Activated CD4-positive, alpha-beta T cell treated with anti-CD3 and anti-CD28 coated beads, Interleukin-2, amount 50 U/mL, for 4 hours (primary cell): ENCODE measurements at regions not wholly inside any gene's neighbourhood (a gene's known extent, or its start where the extent isn't known, plus 50 kb on each side); places are given as distances from the start of the nearest gene placed in this dataset.

Experiments used
- DNase-seq, 2 experiments: peaks; one replicate each; pipeline ENCODE4 v3.0.0-alpha.2; 2020

DNA sequence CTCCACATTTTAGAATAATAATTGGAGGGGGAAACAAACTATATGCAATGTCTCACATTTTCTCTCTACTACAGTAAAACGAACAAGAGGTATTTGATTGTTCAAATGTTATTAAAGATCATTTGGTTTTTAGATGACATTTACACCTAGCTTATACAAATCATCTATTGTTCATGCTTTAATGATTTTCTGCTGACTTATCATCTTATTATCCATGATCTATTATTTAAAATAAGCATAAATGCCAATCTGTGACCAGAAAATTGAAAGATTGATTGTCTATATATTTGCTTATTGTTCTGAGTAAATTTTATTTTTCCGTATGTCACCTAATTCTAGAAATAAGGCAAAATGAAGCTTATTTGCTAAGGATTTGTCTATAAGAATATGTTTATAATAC lies 537.2 kb downstream of the KCNJ3 start:
- no peak for DNase-seq

DNA sequence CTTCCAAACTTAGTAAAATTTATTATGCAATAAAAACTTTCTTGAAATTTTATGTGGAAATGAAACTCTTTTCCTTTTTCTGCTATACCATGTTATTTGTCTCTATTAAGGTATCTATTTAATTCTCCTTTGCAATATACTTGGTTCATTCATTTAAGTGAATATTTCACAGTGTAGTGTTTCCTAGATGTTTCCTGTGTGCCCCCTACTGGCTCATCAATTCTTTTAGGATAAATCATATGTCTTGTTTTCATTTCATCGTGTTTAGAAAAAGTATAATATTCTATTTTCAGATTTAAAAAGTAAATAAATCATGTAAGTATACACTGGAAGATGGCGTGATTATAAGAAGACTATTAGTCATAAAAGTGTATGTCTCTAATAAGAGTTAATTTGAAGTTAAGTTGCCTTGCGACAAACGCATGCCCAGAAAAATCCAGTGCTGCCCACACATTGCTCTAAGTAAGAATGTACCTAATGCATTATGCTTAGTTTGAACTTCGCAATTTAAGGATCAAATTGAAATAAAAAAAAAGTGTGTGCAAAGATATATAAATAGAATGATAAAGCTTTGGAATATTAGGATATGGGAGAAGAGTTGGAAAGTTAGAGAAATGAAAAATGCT lies 525.4 kb downstream of the KCNJ3 start:
- DNase-seq: no peak

DNA sequence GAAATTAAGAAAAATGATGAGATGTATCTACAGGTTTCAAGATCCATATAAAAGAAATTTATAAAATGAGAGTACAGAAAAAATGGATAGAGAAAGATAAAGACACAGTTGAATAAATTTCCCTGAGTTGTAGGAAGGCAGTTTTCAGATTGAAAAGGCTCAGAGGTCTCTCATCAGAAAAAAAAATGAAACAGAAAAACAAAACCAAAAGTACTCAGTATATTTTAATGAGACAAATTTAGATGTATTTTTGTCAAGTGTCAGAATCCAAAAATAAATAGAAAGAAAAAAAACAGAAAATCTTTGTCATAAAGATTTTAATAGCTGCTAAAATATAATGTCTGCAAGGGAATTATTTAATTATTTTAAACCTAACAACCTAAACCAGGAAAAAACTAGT lies 520.5 kb downstream of the KCNJ3 start:
- no peak for DNase-seq

DNA sequence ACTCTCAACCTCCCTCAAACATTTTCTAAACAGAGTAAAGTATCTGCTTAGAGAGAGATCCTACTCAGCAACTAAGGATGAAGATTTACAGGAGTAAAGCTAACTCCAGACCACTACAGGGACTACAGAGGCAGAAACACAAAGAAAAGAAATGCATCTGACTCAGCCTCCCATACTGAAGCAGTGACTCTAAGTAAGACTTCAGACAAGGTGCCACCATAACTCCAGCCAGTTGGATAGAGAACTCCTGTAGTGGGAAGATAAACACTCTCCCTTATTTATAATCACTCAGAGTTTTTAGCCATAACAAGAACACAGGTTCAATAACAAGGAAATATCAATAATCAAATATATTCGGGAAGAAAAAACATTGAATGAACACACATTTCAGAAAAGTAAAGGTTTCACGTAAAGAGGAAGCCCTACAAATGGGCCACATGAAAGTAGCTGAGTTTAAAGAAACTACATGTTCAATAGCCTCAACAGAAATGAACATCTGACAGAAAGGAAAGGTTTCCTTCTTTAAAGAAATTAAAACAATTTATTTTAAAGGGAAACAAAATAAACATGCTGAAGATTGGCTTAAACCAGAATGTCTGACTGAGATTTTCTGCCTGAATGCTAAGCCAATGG lies 519.9 kb downstream of the KCNJ3 start:
- no peak for DNase-seq

DNA sequence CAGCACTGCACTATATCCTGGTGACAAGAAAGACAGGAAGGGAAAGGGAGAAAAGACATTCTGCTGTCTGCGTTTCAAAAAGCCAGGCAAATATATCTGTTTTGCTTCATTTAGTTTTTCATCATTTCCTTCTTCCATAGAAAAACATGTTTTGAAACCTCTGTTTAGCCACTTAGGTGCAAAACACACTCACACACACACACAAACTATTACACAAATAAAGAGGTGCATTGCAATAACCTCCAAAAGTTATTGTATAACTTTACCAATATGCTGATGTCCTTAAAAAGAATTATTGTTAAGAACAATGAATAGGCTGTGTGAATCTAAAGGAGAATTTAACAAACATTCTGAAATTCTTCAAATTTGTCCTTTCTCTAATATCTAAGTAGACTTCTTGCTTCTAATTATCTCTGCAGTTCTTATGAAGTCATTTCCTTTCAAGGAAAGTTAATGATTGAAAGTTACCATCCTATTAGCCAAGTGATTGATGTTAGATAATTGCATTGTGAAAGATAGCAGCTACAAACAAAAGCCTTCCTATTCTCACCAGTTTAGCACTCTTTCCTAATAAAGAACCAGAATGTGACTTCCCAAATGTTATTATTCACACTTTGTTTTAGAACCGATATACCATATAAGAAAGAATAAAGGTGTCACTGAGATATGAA lies 516.7 kb downstream of the KCNJ3 start:
- no peak for DNase-seq

DNA sequence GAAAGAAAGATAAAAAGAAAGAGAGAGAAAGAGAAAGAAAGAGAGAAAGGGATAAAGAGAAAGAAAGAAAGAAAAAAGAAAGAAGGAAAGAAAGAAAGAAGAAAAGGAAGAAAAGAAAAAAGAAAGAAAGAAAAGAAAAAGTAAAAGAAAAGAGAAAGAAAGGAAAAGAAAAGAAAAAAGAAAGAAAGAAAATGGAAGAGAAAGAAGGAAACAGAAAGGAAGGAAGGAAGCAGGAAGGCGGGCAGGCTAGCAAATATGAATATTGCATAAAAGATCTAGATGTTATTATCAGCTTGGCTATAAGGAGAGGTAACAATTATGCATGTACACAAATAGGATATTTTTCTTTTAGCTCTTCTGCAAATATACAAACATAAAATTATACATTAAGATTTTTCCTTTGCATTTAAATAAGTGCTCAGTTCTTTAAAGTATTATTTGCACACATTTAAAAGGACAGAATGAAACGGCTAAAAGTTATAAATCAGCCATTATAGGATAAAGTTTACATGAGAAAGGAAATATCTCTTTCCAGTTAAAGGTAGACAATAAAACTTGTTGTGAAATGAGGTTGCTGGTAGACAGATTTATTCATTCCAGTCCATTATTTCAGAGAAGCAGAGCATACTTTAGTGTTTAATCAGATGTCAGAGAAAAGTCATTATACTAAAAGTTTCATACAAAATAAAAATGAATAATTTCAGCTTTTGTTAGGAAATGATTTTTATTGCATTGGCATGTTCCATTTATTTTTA lies 511.4 kb downstream of the KCNJ3 start:
- no peak for DNase-seq

DNA sequence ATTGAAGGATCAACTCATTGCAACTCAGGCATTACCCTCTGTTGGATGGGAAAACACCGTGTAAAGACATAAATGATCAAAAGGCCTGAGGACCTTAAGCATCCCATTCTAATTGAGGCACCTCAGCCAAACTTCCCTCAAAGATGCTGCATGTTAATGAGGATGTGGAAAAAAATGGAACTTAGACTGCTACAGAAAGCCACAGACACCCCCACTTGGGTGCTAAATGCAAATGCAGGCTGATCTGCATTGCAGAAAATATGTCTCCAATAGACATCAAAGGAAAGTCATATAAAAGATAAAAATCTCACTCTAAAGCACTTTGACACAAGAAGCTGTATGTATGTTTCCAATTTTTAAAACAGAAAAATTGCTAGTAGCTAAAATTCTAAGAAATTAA lies 504.7 kb downstream of the KCNJ3 start:
- DNase-seq: no peak

DNA sequence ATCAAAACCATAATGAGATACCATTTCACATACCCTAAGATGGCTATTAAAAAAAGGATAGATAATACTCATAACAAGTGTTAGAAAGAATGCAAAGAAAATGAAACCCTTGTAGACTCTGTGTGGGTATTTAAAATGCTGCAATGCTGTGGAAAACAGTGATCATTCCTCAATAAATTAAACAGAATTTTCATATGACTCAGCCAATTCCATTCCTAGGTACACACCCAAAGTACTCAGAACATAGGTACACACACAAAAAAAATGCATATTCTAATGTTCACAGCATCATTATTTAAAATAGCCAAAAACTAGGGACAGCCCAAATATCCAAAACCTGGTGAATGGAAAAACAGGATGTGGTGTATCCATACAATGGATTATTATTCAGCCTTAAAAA lies 502.3 kb downstream of the KCNJ3 start:
- no peak for DNase-seq

DNA sequence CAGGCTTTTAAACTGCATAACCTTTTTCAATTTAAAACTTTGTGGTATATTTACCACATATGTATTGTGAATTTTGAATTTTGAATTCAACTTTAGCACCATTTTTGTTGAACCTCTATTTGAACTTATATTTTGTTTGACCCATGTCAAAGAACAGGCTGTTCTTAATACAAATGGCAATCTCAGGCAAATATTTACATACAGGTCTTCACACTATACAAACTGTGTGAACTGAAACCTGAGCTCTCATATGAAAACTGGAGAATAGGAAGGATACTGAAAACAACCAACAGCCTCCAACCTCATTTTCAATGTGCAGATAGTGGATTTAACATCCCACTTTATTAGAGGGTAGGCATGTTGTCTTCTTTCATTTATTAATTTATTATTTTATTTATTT lies 491.8 kb downstream of the KCNJ3 start:
- DNase-seq: no peak

DNA sequence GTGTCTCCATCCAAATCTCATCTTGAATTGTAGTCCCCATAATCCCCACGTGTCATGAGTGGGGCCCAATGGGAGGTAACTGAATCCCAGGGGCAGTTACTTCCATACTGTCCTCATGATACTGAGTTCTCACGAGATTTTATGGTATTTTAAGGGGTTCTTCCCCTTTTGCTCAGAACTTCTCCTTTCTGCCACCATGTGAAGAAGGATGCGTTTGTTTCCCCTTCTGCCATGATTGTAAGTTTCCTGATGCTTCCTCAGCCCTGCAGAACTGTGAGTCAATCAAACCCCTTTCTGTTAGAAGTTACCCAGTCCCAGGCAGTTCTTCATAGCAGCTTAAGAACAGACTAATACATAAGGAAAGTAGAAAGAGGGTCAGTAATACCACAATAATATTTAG lies 480.4 kb downstream of the KCNJ3 start:
- DNase-seq: no peak

DNA sequence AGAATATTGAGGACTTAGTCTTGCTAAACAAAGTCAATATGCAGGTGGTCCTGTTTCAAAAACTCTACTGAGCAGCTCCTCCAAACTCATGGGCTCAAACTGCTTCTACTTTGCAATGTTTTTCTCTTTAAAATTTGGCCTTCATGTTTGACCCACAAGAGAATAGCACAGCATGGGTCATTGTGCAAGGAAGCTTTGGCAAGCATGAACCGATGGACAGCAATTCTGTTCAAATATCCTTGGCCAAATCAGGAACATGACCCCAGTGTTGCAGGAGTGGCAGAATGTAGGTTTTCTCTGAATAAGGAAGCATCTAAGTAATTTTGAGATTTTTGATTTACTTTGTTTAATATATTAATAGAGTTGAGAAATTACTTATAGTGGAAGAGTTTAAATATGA lies 477.9 kb downstream of the KCNJ3 start:
- DNase-seq: no peak

DNA sequence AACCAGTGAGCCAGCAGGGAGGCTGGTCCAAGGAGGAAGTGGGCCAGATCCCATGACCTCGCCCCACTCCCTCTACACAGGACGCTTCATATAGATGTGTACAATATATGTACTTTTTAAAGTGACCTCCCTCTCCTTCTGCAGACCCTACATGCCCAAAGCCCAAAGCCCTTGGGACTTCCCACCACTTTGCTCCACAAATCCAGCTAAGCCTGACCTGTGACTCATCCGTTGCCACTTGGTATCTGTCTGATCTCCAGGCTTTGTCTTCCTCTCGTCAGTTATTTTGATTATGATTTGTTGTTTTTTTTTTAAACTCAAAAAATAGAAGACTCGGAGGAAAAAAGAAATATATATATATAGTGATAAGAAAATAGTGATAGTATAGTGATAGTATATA lies 470.8 kb downstream of the KCNJ3 start:
- no peak for DNase-seq

DNA sequence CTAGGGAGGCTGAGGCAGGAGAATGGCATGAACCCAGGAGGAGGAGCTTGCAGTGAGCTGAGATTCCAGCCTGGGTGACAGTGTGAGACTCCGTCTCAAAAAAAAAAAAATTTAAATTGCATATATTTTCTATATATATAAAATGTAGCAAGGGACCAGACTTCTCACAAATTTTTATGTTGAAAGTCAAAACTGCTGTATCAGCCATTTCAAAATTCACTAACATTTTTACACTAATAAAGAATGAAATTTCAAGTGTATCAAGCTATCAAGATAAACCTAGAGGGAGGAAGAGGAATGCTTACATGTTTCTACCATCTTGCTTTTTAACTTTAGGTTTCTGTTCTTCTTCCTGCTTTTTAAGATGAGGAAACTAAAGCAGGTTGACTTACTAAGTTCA lies 464.0 kb downstream of the KCNJ3 start:
- no peak for DNase-seq

DNA sequence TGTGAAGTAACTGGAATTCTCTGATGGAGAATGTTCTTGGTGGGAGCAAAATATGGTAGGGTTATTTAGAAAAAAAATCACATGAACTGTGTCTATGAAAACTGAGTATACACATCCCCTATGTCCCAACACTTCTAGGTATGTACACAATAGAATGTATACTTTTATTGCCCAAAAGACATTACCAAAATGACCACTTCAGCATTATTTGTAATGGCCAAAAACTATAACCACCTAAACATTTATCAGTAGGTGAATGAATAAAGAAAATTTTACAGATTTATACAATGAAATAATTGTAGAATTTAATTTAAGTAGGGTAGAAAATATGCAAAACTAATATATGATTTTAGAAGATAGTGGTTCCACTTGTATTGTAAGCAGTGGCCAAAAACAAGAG lies 462.8 kb downstream of the KCNJ3 start:
- DNase-seq: no peak

DNA sequence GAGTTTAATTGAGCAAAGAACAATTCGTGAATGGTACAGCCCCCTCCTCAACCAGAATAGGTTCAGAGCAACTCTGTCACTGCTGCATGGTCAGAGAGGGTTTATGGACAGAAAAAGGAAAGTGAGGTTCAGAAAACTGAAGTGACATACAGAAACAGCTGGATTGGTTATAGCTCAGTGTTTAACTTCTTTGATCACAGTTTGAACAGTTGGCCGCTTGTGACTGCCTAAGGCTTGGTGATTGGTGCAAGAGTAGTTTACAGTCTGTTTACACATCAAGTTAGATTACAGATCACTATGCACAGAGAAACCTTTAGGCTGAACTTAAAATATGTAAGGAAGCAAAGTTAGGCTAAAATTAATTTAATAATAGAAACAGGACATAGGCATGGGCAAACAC lies 459.2 kb downstream of the KCNJ3 start:
- DNase-seq: no peak

DNA sequence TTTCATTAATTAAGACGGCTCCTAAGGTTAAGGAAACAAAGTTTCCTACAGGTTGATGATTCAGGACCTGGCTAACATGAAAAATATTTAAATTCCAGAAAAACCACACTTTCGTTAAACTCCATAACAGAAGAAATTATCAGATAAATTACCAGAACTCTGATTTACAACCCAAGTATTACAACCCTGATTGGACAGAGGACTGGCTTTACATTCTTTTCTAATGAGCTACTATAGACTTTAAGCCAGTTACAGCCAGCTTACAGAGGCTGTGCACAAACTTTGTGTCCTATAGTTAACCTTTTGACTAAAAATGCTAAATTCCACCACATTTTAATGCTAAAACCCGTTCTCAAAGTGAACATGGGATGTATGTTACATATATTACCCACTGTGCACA lies 458.6 kb downstream of the KCNJ3 start:
- no peak for DNase-seq

DNA sequence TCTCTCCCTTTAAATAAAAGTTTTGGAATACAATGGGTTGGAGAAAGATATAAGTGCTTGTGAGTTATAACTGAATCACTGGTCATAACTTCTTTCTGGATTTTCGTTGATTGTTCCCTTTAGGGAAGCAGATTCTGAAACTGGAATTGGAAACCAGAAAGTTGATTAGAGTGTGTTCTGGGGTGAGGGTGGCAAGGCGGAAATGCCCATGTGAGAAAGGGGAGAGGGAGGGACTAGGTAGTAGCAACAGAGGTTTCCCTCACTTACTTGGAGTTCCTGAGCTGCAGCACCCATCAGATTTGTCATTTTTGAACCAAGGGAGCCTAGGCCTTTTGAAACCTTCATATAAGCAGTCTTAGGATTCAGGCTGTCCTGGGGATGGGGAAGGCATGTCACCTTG lies 453.4 kb downstream of the KCNJ3 start:
- DNase-seq: no peak

DNA sequence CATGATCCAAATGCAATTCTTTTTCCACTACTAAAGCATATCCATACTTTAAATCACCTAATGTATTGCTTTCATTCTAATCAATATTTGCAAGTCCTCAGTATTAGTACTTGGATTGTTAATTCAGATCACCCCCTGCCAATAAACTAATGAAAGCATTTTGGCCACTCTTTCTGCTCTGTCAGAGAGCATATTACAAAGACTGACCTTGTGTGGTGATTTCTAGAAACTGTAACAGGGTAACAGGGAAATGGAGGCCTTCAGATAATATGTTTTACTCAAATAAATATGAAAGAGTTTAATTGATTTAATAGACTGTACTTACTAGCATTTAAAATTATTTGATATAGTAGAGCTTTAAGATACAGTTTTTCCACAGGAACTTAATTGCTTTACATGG lies 453.0 kb downstream of the KCNJ3 start:
- no peak for DNase-seq

DNA sequence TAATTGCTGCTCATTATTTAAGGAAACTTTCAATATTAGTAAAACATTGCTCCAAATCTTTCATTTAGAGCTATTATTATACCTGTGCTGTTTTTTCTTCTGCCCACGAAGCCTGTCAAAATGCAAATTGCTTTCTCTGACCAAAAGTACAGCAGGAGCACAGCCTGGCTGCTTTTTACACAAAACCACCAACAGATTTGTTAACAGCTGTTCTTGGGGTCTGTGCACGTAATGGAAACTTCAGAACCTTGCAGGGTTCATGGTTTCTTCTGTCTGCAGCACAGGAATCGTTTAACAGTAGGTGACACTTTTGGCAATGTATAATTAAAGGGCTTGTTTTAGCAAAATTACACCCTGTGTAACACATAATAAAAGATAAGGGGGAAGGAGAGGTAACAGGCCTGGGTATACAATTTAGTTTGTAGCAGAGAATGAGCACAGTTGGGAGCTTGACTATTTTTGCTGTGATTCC lies 447.3 kb downstream of the KCNJ3 start:
- DNase-seq: no peak

DNA sequence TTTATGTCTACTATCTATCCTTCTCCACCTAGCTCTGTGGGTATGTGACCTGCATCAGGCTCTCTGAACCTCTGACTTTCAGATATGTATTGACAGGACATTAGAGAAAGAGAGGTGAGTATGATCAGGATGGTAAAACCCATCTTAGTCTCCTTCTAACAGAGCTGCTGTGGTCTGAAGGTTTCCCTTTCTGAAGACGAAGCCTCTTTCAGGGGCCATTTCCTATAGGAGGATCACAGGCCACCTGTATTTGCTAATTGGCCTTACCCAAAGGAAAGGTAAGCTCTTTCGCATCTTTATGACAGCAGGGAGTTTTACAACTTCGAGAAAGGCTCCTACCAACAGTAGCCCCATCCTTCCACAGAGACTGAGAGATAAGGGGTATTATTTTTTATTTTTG lies 442.9 kb downstream of the KCNJ3 start:
- DNase-seq: no peak

DNA sequence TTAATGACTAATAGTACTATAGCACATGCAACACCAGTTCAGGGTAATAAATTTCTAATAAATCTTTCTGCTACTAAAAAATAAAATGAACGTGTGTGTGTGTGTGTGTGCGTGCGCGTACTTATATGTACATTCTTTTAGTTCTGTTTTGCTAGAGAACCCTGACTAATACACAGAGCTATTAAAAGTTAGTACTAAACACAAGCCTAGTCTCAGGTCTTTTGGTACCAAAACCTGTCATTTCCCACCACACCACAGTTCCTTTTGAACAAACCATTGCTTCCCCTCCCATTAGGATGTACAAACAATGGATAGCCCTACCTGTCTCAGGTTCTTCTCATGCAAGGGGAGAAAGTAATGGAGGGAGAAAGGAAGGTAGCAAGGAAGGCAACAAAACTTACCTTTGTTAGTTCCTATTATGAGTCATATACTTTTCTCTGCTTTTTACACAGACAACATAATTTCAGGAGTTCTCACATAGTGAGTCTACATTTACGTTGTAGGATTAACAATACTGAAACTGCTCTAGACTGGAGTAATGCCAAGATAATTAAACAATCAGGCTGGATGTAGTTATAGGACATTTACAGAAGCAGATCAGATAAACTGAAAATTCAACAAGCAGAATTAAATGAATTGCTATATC lies 427.2 kb downstream of the KCNJ3 start:
- no peak for DNase-seq

DNA sequence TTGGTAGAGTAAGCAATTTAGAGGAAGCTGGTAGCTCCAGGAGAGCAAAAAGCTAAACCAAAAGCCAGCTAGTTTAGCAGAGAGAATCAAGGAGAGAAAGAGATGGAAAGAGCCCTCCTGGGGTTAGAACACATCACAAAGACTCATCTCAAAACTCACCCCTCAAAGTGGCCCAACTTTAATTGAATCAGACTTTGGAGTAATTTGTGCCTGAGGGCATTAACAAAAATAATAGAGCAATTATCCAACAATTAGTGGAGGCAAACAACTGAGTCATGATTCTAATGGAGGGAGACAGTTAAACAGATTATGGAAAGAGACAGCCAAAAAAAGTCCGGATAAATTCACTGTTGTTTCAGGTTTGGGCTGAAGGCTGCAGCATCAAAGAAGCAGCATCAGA lies 417.4 kb downstream of the KCNJ3 start:
- no peak for DNase-seq

DNA sequence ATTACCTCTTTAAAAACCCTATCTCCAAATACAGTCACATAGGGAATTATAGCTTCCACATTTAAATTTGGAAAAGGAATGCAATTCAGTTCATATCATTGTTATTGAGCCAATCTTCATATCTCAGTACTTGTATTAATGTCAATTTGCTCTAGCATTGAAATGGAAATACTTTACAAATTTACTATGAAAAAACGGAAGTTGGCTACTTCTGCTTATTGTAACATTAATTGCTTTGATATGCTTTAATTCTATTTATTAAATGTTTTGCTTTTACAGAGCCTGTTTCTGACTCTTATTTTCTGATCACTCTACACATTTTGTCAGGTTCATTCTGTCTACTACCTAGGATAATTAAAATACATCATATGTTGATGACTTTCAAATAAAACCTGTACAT lies 412.6 kb downstream of the KCNJ3 start:
- DNase-seq: no peak
